NCI-H510A (cell line): ENCODE measurements at regions not wholly inside any gene's neighbourhood (a gene's known extent, or its start where the extent isn't known, plus 50 kb on each side); places are given as distances from the start of the nearest gene placed in this dataset.

ENCODE experiments used
- DNase-seq: peaks from one replicate; lab custom pipeline; 2025; lab: John Stamatoyannopoulos, UW

- DNase-seq: no peak
Observed at GRCh38 chr10:121662531-121662930, 64.3 kb upstream of the FGFR2 start.

- no peak for DNase-seq
Observed at GRCh38 chr10:121661451-121661851, 63.2 kb upstream of the FGFR2 start.

GRCh38 chr10:121659236-121659635 lies 61.0 kb upstream of the FGFR2 start:
- no peak for DNase-seq

- DNase-seq: no peak
Observed at GRCh38 chr10:121658611-121659010, 60.4 kb upstream of the FGFR2 start.

GRCh38 chr10:121658111-121658510 lies 59.9 kb upstream of the FGFR2 start:
- DNase-seq: no peak

GRCh38 chr10:121655254-121656144 lies 57.3 kb upstream of the FGFR2 start:
- DNase-seq: no peak

GRCh38 chr10:121654021-121654545 lies 55.8 kb upstream of the FGFR2 start:
- peak; percentile 63 for DNase-seq

- no peak for DNase-seq
Observed at GRCh38 chr10:121653608-121654007, 55.4 kb upstream of the FGFR2 start.

GRCh38 chr10:121648493-121648892 lies 50.2 kb upstream of the FGFR2 start:
- no peak for DNase-seq

- no peak for DNase-seq
Observed at GRCh38 chr10:121648059-121648458, 49.8 kb upstream of the FGFR2 start.
